MM.1S (cell line): ENCODE measurements at regions not wholly inside any gene's neighbourhood (a gene's known extent, or its start where the extent isn't known, plus 50 kb on each side); places are given as distances from the start of the nearest gene placed in this dataset.

Source experiments
- DNase-seq: peaks from one replicate; pipeline ENCODE4 v3.0.0-alpha.2; 2015
- H2AFZ ChIP-seq: fragments of 300-600 bp; sonication (generic); 2 replicates; pipeline ENCODE4 v1.6.0; 2016; ENCODE audit warnings: antibody characterized with exemption, low read length
- H3F3A ChIP-seq: fragments of 300-600 bp; sonication (generic); 2 replicates; pipeline ENCODE4 v1.6.1; 2016; ENCODE audit warnings: mild to moderate bottlenecking, antibody characterized with exemption, low read length, moderate library complexity, mixed read lengths; ENCODE audit not compliant: insufficient read depth
- H3K27ac ChIP-seq: fragments of 300-600 bp; sonication (generic); 2 replicates; pipeline ENCODE4 v1.5.1; 2016; ENCODE audit warnings: mild to moderate bottlenecking, low read length
- H3K27me3 ChIP-seq: fragments of 300-600 bp; sonication (generic); replicated peaks from 2 replicates; pipeline ENCODE4 v1.6.0; 2016; ENCODE audit warnings: low read length; ENCODE audit not compliant: insufficient read depth
- H3K36me3 ChIP-seq: fragments of 300-600 bp; sonication (generic); replicated peaks from 2 replicates; pipeline ENCODE4 v1.6.1; 2016; ENCODE audit warnings: mild to moderate bottlenecking, low read length, mixed read lengths; ENCODE audit not compliant: insufficient read depth
- H3K4me1 ChIP-seq: fragments of 300-600 bp; sonication (generic); 2 replicates; pipeline ENCODE4 v1.6.1; 2016; ENCODE audit warnings: low read length, mixed read lengths
- H3K4me2 ChIP-seq: fragments of 300-600 bp; sonication (generic); 2 replicates; pipeline ENCODE4 v1.6.0; 2016; ENCODE audit warnings: low read depth, low read length
- H3K4me3 ChIP-seq: fragments of 300-600 bp; sonication (generic); 2 replicates; pipeline ENCODE4 v1.5.1; 2016; ENCODE audit warnings: low read length, mixed read lengths
- H3K79me2 ChIP-seq: fragments of 300-600 bp; sonication (generic); 2 replicates; pipeline ENCODE4 v1.6.1; 2016; ENCODE audit warnings: mixed run types, low read length, mixed read lengths
- H3K9ac ChIP-seq: fragments of 300-600 bp; sonication (generic); 2 replicates; pipeline ENCODE4 v1.6.1; 2016; ENCODE audit warnings: low read length, mixed read lengths
- H3K9me2 ChIP-seq: fragments of 300-600 bp; sonication (generic); replicated peaks from 2 replicates; pipeline ENCODE4 v1.6.1; 2016; ENCODE audit warnings: mild to moderate bottlenecking, low read length, mixed read lengths; ENCODE audit not compliant: insufficient read depth
- H3K9me3 ChIP-seq: fragments of 300-600 bp; sonication (generic); replicated peaks from 2 replicates; pipeline ENCODE4 v1.6.1; 2016; ENCODE audit warnings: mild to moderate bottlenecking, low read length, mixed read lengths; ENCODE audit not compliant: insufficient read depth
- H4K20me1 ChIP-seq: fragments of 300-600 bp; sonication (generic); 2 replicates; pipeline ENCODE4 v1.6.1; 2016; ENCODE audit warnings: mild to moderate bottlenecking, low read length, moderate library complexity, mixed read lengths; ENCODE audit not compliant: insufficient read depth
- CTCF ChIP-seq: fragments of 300-600 bp; sonication (generic); IDR thresholded peaks from 2 replicates; pipeline ENCODE4 v1.5.1; 2016; ENCODE audit warnings: antibody characterized with exemption, low read length, mixed read lengths
- EZH2 ChIP-seq: fragments of 300-600 bp; sonication (generic); optimal IDR thresholded peaks from 2 replicates; pipeline ENCODE3; 2017; ENCODE audit warnings: low read depth, mild to moderate bottlenecking, antibody characterized with exemption, low read length, mixed read lengths
- EZH2phosphoT487 ChIP-seq: fragments of 300-600 bp; sonication (generic); IDR thresholded peaks from 2 replicates; pipeline ENCODE4 v1.6.1; 2018; ENCODE audit warnings: antibody characterized with exemption, low read length

- H3K36me3 ChIP-seq = no peaks in the 10 kb centered on the region
- no peaks in the 10 kb centered on the region for H3K4me1 ChIP-seq
- no peaks in the 10 kb centered on the region for H4K20me1 ChIP-seq
- H3K9me2 ChIP-seq = no peaks in the 10 kb centered on the region
- H3K4me2 ChIP-seq = no peak overlapping the region
- H3F3A ChIP-seq = no peaks in the 10 kb centered on the region
- TF ChIP-seq EZH2 = no peak
- TF ChIP-seq CTCF = no peak
- no peak for TF ChIP-seq EZH2phosphoT487
- no peak overlapping the region for H3K9ac ChIP-seq
- H3K4me3 ChIP-seq = no peak overlapping the region
- H3K27ac ChIP-seq = no peak overlapping the region
- no peaks in the 10 kb centered on the region for H3K27me3 ChIP-seq
- no peak overlapping the region for H2AFZ ChIP-seq
- no peaks in the 10 kb centered on the region for H3K9me3 ChIP-seq
- no peak for DNase-seq
- H3K79me2 ChIP-seq = no peaks in the 10 kb centered on the region
Observed at GRCh38 chr1:56189946-56190805, 389.2 kb downstream of the PLPP3 start.

GRCh38 chr1:56189454-56189853, 389.9 kb downstream of the PLPP3 start:
- no peaks in the 10 kb centered on the region for H3K9me2 ChIP-seq
- no peaks in the 10 kb centered on the region for H4K20me1 ChIP-seq
- H3K9ac ChIP-seq = no peak overlapping the region
- TF ChIP-seq CTCF (no peak), EZH2 (no peak), EZH2phosphoT487 (no peak)
- DNase-seq = no peak
- H3K4me1 ChIP-seq = no peaks in the 10 kb centered on the region
- no peak overlapping the region for H3K27ac ChIP-seq
- no peak overlapping the region for H2AFZ ChIP-seq
- no peak overlapping the region for H3K4me2 ChIP-seq
- H3K79me2 ChIP-seq = no peaks in the 10 kb centered on the region
- no peaks in the 10 kb centered on the region for H3K36me3 ChIP-seq
- no peaks in the 10 kb centered on the region for H3K9me3 ChIP-seq
- no peaks in the 10 kb centered on the region for H3F3A ChIP-seq
- H3K4me3 ChIP-seq = no peak overlapping the region
- no peaks in the 10 kb centered on the region for H3K27me3 ChIP-seq

- Histone ChIP-seq H4K20me1 (no peaks in the 10 kb centered on the region), H3K4me1 (no peaks in the 10 kb centered on the region), H3K79me2 (no peaks in the 10 kb centered on the region), H3K4me2 (no peak overlapping the region), H2AFZ (no peak overlapping the region), H3K9ac (no peak overlapping the region), H3K4me3 (no peak overlapping the region), H3K9me3 (no peaks in the 10 kb centered on the region), H3K27me3 (no peaks in the 10 kb centered on the region), H3K27ac (no peak overlapping the region), H3K36me3 (no peaks in the 10 kb centered on the region), H3K9me2 (no peaks in the 10 kb centered on the region), H3F3A (no peaks in the 10 kb centered on the region)
- DNase-seq = no peak
- TF ChIP-seq CTCF (no peak), EZH2 (no peak), EZH2phosphoT487 (no peak)
Observed at GRCh38 chr1:56188855-56189254, 390.5 kb downstream of the PLPP3 start.
